Erythroblast (primary cell): ENCODE measurements at regions not wholly inside any gene's neighbourhood (a gene's known extent, or its start where the extent isn't known, plus 50 kb on each side); places are given as distances from the start of the nearest gene placed in this dataset.

Experiments used
- GATA1 ChIP-seq: IDR thresholded peaks from 2 replicates; pipeline ENCODE4 v1.6.1; 2011; ENCODE audit warnings: low read depth, mild to moderate bottlenecking, control low read depth, low read length, moderate library complexity
- POLR2A ChIP-seq: IDR thresholded peaks from 2 replicates; pipeline ENCODE4 v1.6.1; 2011; ENCODE audit warnings: mild to moderate bottlenecking, low read length

GRCh38 chr9:592733-593132 lies 248.8 kb upstream of the DMRT1 start:
- TF ChIP-seq POLR2A (no peak), GATA1 (no peak)
